Choroid plexus epithelial cell (primary cell): ENCODE measurements at regions not wholly inside any gene's neighbourhood (a gene's known extent, or its start where the extent isn't known, plus 50 kb on each side); places are given as distances from the start of the nearest gene placed in this dataset.
"Not testable (repeated sequence)": the region's sequence is repeated elsewhere in the genome, so short reads cannot be mapped to it uniquely, and the experiment has no call there.

Source experiments
- DNase-seq: peaks from one replicate; pipeline ENCODE4 v3.0.0-alpha.2; 2010; ENCODE audit warnings: low read depth
- H3K4me3 ChIP-seq: 2 replicates; pipeline ENCODE4 v1.5.1; 2011; ENCODE audit warnings: low read depth, mild to moderate bottlenecking, control low read depth, low read length, moderate library complexity
- CTCF ChIP-seq: conservative IDR thresholded peaks from 2 replicates; pipeline ENCODE4 v1.5.1; 2011; ENCODE audit warnings: low read depth, mild to moderate bottlenecking, control low read depth, inconsistent platforms, low read length, moderate library complexity

- TF ChIP-seq CTCF = no peak
- H3K4me3 ChIP-seq = no peak overlapping the region
- DNase-seq = no peak
Observed at GRCh38 chr6:155813548-155813947, 357.9 kb upstream of the NOX3 start.

- no peak for DNase-seq
- TF ChIP-seq CTCF = no peak
- no peak overlapping the region for H3K4me3 ChIP-seq
Observed at GRCh38 chr6:155807243-155807642, 351.6 kb upstream of the NOX3 start.

GRCh38 chr6:155801046-155801445, 345.4 kb upstream of the NOX3 start:
- no peak for TF ChIP-seq CTCF
- no peak overlapping the region for H3K4me3 ChIP-seq
- no peak for DNase-seq

GRCh38 chr6:155798876-155799275, 343.2 kb upstream of the NOX3 start:
- DNase-seq, H3K4me3 ChIP-seq: not testable (repeated sequence)

GRCh38 chr6:155795173-155795796, 339.6 kb upstream of the NOX3 start:
- TF ChIP-seq CTCF = no peak
- H3K4me3 ChIP-seq = no peak overlapping the region
- DNase-seq = no peak

- TF ChIP-seq CTCF = no peak
- H3K4me3 ChIP-seq = no peak overlapping the region
Observed at GRCh38 chr6:155791891-155792290, 336.3 kb upstream of the NOX3 start.

GRCh38 chr6:155791186-155791585, 335.5 kb upstream of the NOX3 start:
- no peak for DNase-seq
- no peak for TF ChIP-seq CTCF
- H3K4me3 ChIP-seq = no peak overlapping the region

More at GRCh38 chr6:155791891-155792290, 336.3 kb upstream of the NOX3 start:
- DNase-seq = no peak
